LNCaP clone FGC (cell line): ENCODE measurements at regions not wholly inside any gene's neighbourhood (a gene's known extent, or its start where the extent isn't known, plus 50 kb on each side); places are given as distances from the start of the nearest gene placed in this dataset.
"Not testable (repeated sequence)": the region's sequence is repeated elsewhere in the genome, so short reads cannot be mapped to it uniquely, and the experiment has no call there.

Source experiments
- DNase-seq: peaks from one replicate; pipeline ENCODE4 v3.0.0-alpha.2; 2011; ENCODE audit warnings: low read depth
- H3K4me3 ChIP-seq: 2 replicates; pipeline ENCODE4 v1.5.1; 2011; ENCODE audit warnings: mild to moderate bottlenecking, low read depth, low read length, control low read depth
- CTCF ChIP-seq: IDR thresholded peaks from 2 replicates; pipeline ENCODE4 v1.5.1; 2012; ENCODE audit warnings: mild to moderate bottlenecking; ENCODE audit not compliant: control insufficient read depth, insufficient read depth; ENCODE audit errors: extremely low read depth

GRCh38 chr5:158200619-158201018 is 341.7 kb upstream of the CLINT1 start:
- DNase-seq = no peak
- TF ChIP-seq CTCF = no peak
- H3K4me3 ChIP-seq = no peak overlapping the region

GRCh38 chr5:158198636-158199035 is 339.7 kb upstream of the CLINT1 start:
- DNase-seq = no peak
- H3K4me3 ChIP-seq = no peak overlapping the region
- TF ChIP-seq CTCF = no peak

- no peak for DNase-seq
- TF ChIP-seq CTCF = no peak
- no peak overlapping the region for H3K4me3 ChIP-seq
These were observed 336.7 kb upstream of the CLINT1 start for GRCh38 chr5:158195416-158196210.

GRCh38 chr5:158194561-158194976 is 335.6 kb upstream of the CLINT1 start:
- TF ChIP-seq CTCF = no peak
- no peak overlapping the region for H3K4me3 ChIP-seq
- DNase-seq = no peak

GRCh38 chr5:158193395-158193794 is 334.4 kb upstream of the CLINT1 start:
- DNase-seq, H3K4me3 ChIP-seq: not testable (repeated sequence)

GRCh38 chr5:158180407-158180806 is 321.5 kb upstream of the CLINT1 start:
- TF ChIP-seq CTCF = no peak
- DNase-seq = no peak
- H3K4me3 ChIP-seq = no peak overlapping the region

- DNase-seq = no peak
- no peak overlapping the region for H3K4me3 ChIP-seq
- no peak for TF ChIP-seq CTCF
These were observed 320.3 kb upstream of the CLINT1 start for GRCh38 chr5:158179271-158179670.
